ENCODE measurements at regions not wholly inside any gene's neighbourhood (a gene's known extent, or its start where the extent isn't known, plus 50 kb on each side); places are given as distances from the start of the nearest gene placed in this dataset.
A peak's percentile ranks its signal among the peaks of the same experiment; 100 is the strongest.
"Not testable (repeated sequence)": the region's sequence is repeated elsewhere in the genome, so short reads cannot be mapped to it uniquely, and the experiment has no call there.

DNA sequence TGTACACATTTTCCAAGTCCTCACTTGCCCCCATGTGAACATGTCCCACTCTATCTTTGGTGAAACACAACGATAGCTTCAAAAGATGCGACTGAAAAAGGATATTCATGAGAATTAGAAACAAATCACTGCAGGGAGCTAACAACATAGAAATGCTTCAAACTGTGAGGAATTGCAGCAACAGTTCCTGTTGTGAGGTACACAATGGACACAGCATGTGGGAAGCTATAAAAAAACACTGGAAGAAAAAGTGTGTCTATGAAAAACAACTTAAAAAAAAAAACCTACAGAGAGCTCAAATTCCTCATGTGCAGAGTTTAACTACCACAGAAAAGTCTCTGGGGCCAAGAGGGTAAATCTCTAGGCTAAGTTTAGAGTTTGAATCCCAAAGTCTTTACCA is 51.6 kb upstream of the BLTP1 start:
- FAIRE-seq (no peak), DNase-seq (ENCODE audit: low spot score) (no peak)

DNA sequence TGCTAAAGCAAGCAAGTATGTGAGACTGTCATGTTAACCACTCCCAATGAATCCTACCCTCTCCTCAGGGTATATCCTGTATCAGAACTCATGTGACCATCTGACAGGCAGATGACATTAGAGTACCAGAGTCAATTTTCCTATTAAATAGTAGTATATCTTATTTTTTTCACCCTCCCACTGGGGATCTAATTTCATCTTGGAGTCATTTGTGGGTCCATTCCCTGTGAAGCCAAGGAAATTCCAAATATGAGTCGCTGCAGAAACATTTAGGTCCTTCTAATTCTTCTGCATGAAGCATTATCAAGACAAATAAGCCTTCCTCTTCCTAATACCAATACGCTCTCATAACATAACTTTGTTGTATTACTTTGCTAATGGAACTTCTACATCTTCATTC is 52.2 kb upstream of the BLTP1 start:
- DNase-seq (ENCODE audit: low spot score) (no peak), FAIRE-seq (no peak)

GRCh38 chr4:122091836-122092405 is 60.2 kb upstream of the BLTP1 start:
- DNase-seq (ENCODE audit: low spot score) (no peak), FAIRE-seq (no peak)

DNA sequence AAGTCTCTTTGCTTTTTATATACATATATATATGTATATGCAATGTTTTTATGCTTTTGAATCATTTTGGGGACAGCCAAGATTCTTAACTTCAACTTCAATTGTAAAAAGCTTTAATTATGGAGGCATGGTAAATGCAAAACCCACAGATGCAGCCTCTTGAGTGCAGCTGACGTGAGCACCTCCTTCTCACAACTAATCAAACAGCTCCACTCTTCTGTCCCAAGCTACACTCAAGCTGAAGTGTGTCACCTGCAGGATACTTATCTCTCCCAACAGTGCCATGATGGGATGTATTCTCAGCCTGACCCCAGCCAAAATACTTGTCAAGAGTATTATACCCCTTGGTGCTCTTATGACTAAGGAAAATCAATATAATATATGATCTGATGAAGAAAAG is 60.7 kb upstream of the BLTP1 start:
- FAIRE-seq (no peak), DNase-seq (ENCODE audit: low spot score) (no peak)

- FAIRE-seq: no peak
- DNase-seq (ENCODE audit: low spot score): no peak
Measured at GRCh38 chr4:122090989-122091388, 61.1 kb upstream of the BLTP1 start.

DNA sequence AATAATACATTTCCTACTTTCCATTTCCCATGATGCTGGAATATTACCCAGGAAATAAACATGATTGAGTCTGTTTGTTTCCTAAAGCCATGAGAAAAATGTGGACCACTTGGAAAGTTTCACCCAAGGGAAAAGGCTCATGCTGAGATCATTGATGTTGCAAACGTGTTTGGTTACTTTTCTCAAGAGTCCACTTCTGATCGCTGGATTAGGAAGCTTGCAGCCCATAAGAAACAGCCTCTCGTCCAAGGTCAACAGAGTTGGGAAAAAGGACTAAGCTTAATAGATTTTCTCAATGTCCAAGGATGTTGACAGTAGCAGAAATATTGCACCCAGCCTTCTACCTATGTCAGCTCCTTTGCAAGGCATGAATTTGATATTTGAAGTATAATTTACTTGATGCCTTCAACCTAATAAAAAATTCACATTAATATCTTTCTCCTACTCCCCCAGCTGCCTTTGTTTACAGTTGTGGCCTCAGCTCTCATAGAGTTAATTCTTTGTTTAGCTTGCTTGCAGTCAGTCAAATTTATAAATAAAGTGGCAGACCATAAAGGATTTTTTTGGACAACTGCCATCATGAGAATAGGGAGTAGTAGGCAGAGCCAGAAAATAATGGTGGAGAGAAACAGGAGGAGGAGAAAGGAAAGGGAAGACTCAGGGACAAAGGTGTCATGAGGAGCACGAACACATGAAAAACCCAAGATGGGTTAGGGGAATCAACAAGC is 65.6 kb upstream of the BLTP1 start:
- DNase-seq (ENCODE audit: low spot score): no peak
- FAIRE-seq: no peak

- DNase-seq (ENCODE audit: low spot score): no peak
Measured at GRCh38 chr4:122083989-122084388, 68.1 kb upstream of the BLTP1 start.

DNA sequence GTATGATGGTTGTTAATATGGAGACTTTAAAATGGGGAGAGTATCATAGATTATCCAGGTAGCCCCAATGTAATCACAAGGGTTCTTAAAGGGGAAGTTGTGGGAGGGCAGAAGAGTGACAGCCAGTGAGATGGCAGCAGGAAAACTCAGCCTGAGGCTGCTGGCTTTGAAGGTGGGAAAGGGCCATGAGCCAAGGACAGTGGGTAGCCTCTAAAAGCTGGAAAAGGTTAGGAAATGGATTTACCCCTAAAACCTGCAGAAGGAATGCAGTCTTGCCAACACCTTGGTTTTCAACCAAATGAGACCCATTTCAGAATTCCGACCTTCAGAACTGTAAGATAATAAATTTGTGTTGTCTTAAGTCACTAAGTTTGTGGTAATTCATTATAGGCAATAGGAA is 68.8 kb upstream of the BLTP1 start:
- FAIRE-seq (no peak), DNase-seq (ENCODE audit: low spot score) (no peak)

More at GRCh38 chr4:122083989-122084388, 68.1 kb upstream of the BLTP1 start:
- no peak for FAIRE-seq

DNA sequence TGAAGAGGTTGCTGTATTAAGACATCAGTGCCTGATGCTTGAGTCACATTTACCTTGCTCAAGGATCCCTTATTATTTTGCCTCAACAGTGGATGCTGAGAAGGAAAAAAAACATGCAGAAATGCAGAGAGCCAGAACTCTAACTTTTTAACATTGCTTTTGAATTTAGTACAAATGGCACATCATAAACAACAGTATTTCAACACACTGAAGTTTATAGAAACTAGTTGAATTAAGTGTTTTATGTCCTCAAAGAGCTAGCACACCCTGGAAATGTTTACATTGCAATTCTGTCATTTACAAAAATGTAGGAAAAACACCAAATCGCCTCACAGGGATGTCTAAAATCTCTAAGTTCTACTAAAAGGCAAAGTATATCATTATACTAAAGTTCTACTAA is 69.5 kb upstream of the BLTP1 start:
- DNase-seq (ENCODE audit: low spot score): no peak
- FAIRE-seq: no peak

DNA sequence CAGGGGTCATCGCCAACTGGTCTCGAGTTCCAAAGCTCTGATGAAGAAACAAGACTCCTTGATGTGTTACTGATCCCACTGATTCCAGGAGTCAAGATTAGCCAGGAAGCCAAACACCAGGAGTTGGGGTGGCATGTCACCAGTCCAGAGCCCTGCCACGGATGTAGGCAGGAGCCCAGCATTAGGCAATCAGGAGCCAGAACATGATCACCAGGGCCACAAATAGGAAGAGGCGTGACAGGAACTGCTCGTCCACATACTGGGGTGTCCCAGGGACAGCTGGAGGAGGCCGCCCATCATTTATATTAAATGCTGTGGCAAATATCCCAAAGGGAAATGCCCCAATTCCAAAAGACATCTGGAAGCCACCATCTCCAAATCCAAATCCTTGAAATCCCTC is 74.5 kb upstream of the BLTP1 start:
- DNase-seq (ENCODE audit: low spot score): not testable (repeated sequence)
- FAIRE-seq: peak; percentile 58

- DNase-seq (ENCODE audit: low spot score): not testable (repeated sequence)
- peak; percentile 90 for FAIRE-seq
Measured at GRCh38 chr4:122076835-122077234, 75.3 kb upstream of the BLTP1 start.

DNA sequence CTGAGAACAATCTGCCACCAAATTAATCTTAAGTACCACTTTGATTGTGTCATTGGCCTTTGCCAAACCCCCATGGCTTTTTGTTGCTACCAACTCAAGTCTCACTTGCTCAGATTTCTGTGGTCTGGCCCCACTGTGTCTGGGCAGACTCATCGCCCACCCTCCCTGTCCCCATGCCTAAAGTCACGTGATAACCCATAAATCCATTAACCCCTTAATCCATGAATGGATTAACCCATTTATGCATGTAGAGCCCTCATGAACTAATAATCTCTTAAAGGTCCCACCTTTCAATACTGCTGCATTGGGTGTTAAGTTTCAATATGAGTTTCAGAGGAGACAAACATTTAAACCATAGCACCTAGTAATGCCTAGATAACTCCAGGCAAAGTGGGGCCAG is 78.5 kb upstream of the BLTP1 start:
- no peak for FAIRE-seq

GRCh38 chr4:122065915-122066314 is 86.2 kb upstream of the BLTP1 start:
- FAIRE-seq: no peak
- DNase-seq (ENCODE audit: low spot score): no peak

More for the DNA sequence above, 78.5 kb upstream of the BLTP1 start:
- DNase-seq (ENCODE audit: low spot score): no peak

DNA sequence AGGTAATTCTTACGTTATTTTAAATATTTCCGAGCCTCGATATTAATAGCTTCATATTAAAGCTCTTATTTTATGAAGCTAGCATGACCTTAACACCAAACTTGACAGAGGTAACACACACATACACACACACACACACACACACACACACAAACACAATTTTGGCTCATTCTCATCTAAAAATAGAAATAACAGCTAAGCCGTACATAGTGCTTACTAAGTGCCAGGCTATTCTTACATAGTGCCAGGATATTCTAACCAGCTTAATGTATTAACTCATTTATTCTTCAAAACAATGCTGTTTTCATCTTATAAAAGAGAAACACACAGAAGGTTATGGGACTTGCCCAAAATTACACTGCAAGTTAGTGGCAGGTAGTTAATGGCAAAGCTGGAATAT is 87.0 kb upstream of the BLTP1 start:
- FAIRE-seq (no peak), DNase-seq (ENCODE audit: low spot score) (no peak)

- DNase-seq (ENCODE audit: low spot score): no peak
- no peak for FAIRE-seq
Measured at GRCh38 chr4:122053186-122053585, 98.9 kb upstream of the BLTP1 start.

- DNase-seq (ENCODE audit: low spot score) (no peak), FAIRE-seq (no peak)
Measured at GRCh38 chr4:122052677-122053076, 99.5 kb upstream of the BLTP1 start.

DNA sequence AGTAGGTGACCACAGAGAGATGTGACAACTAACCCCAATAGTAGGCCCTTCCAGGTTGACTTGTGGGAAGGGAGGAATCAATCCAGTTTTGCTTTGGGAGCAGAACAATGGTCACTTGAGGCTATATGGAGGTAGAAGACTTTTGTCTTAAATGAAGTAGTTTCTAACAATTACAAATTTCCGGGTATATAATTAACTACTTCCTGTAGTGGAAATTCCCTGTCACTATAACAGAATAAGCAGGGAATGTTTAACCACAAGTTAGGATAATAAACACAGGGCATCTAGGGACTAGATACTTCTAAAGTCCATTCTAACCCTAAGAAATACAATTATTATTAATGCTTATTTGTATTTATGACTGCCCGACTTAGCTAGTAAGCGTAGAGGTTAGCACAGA is 99.0 kb upstream of the TRPC3 start:
- DNase-seq (ENCODE audit: low spot score) (no peak), FAIRE-seq (no peak)

- FAIRE-seq: no peak
- DNase-seq (ENCODE audit: low spot score): no peak
Measured at GRCh38 chr4:122047456-122048425, 95.9 kb upstream of the TRPC3 start.

DNA sequence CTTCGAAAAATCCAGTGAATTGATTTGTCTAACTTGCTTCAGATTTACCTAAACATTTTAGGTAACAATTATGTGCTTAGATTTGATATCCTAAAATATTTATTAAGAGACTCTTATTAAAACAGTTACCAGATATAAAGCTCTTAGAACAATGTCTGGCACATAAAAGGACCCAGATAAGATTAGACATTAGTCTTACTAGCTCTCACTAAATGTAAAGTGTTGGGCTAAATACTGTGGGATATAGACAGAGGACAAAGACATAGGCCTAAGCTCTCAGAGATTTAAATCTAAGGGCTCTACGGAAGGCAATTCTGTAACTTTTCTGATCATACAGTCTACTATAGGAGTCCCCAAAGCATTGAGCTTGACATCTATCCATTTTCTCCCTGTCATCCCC is 94.4 kb upstream of the TRPC3 start:
- FAIRE-seq: no peak

GRCh38 chr4:122045533-122045932 is 93.7 kb upstream of the TRPC3 start:
- FAIRE-seq (peak; percentile 48), DNase-seq (ENCODE audit: low spot score) (peak; percentile 76)

More for the DNA sequence above, 94.4 kb upstream of the TRPC3 start:
- no peak for DNase-seq (ENCODE audit: low spot score)

GRCh38 chr4:122044501-122044900 is 92.6 kb upstream of the TRPC3 start:
- FAIRE-seq: no peak

GRCh38 chr4:122041312-122041711 is 89.5 kb upstream of the TRPC3 start:
- FAIRE-seq: no peak
- no peak for DNase-seq (ENCODE audit: low spot score)

More at GRCh38 chr4:122044501-122044900, 92.6 kb upstream of the TRPC3 start:
- DNase-seq (ENCODE audit: low spot score): no peak

Data from urothelium cell line (cell line).